Activated CD8-positive, alpha-beta memory T cell treated with anti-CD3 and anti-CD28 coated beads, Interleukin-2, amount 50 U/mL, for 48 hours (primary cell): ENCODE measurements at regions not wholly inside any gene's neighbourhood (a gene's known extent, or its start where the extent isn't known, plus 50 kb on each side); places are given as distances from the start of the nearest gene placed in this dataset.

ENCODE experiments used
- DNase-seq: peaks from one replicate; pipeline ENCODE4 v3.0.0-alpha.2; 2020

DNA sequence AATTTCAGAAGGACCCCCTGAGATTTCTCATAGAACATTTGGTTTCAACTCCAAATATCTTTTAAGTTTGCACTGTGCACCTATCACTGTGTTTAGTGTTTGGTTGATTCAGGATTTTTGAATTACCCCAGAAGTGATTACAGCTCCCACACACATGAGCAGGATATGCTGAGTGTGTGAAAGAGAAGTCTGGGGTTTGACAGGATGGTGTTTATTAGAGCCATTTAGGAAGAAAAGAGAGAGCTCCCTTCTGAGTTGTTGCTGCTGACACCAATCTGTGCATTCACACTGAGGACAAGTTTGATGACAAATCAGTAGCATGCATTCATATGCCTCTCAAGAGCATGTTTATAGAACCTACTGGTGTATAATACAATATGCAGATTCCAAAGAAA lies 118.1 kb downstream of the RPL22L1 start:
- DNase-seq, result no peak

DNA sequence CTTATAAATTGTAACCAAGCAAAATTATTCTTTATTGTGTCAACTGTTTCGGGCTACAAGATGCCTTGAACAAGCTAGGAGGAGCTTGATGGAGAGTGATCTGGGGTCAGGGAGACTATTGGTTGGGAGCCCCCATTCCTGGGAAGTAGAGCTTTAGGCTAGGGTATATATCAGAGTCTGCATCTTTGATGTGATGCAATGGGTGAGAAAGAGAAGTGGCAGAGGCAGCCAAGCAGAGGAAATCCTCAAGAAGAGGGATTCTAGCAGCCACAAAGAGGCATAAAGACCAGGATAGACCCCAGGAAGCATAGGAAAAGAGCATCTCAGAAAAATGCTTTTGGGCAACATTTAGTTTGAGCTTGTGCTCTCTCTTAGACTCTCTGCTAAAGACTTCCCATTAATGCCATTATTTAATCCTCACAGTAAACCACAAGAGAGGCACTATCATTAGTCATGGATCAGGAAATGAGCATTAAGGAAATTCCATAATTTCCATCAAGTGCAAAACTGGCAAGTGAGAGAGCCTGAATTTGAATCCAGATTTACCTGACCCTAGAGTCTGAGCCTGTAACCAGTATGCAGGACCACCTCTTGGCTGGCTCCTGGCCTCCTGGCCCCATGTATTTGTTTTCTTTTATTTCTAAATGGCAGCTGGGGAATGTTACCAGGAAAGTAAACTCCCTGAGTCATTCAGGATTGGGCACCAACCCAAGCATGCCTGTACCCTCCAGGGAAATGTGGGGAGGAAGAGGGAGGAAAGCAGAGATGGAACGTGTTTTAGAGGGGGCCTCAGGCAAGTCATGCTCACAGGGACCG lies 118.7 kb downstream of the RPL22L1 start:
- no peak for DNase-seq

DNA sequence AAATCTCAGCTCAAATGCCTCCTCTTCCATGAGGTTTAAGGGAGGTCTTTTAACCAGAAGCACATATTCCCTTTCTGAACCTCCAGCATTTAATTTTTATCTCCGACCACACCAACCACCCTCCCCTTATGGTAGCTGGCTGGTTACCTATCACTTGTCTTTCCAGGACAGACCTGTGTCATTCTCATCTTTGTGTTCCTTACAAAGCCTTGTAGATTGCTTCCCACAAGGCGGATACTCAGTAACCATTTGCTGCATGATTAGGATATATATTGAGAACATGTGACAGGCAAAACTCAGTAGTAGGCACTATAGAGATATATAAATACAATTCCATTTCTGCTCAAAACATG lies 119.5 kb downstream of the RPL22L1 start:
- DNase-seq, result no peak

DNA sequence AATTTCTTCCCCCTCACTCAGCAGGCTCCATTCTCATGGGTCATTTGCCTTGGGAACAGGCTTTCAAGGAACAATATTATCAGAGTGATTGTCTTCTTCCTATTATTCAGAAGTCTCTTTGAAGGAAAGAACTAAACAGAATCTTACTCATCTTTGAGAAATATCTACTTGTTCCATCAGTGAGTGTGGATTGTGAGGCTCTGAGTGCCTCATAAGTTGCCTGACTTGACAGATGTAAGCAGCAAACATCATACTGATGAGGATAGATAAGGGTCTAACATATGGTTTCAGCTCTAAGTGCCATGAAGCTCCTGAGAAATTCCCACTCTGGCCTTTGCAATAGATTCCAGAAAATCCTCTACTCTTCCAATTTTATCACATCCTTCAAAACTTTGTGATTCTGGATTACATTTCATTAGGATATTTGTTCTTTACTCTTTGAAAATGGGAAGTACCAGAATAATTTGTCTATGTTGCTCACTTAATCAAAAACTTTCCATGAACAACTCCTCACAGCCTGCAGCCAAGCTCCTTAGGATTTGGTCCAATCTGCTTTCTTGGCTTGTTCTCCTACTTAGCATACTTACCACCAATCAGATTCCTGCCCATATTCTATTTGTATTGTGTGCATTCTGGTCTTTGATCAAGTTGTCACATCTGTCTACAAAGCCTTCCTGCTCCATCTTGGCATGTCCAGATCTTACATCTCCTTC lies 120.1 kb downstream of the RPL22L1 start:
- no peak for DNase-seq

DNA sequence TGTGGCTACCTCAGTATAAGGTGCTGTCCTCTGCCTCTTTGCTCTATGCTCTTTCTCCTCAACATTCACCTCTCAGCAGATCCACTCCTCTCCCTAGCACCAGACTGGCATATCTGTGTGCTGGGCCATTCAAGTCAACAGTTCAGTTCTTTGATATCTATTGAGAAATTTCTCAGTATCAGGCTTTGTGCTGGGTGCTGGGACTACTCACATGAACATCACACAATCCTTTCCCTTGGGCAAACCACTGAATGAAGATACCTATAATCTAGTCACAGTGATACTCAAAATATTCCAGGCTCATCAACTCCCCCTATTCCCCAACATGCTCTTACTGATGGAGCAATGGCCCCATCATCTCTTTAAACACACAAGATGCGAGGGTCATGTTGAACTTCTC lies 120.8 kb downstream of the RPL22L1 start:
- no peak for DNase-seq

DNA sequence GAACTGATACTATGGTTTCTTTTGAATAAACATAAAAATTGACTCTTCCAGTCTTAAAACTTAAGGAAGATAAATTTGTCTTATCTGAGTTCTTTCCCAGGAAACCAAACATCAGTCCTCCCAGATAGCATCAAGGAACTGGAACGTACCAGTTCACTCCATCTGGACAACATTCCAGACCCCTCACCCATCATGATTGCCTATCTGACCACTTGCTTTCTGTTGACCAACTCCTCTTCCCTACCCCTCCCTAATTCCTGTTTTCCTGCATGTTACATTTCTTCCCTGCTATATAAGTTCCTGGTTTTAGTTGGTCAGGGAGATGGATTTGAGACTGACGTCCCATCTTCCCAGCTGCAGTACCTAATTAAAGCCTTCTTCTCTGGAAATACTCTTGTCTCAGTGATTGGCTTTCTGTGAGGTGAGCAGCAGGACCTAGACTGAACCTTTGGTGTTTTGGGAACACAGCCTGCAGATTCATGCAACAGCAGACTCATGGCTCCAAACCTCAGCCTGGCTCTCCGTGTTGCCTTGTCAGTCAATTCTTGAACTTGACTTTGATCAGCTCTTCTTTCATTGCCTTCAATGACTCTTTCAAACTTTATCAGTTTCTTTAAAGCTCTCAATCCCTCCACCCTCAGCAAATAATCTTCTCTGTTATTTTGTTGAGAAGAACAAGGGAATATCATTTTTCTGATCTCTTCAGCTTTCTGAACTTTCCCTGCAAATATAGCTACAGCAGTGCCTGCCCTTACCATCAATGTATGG lies 123.6 kb downstream of the RPL22L1 start:
- DNase-seq, result no peak

DNA sequence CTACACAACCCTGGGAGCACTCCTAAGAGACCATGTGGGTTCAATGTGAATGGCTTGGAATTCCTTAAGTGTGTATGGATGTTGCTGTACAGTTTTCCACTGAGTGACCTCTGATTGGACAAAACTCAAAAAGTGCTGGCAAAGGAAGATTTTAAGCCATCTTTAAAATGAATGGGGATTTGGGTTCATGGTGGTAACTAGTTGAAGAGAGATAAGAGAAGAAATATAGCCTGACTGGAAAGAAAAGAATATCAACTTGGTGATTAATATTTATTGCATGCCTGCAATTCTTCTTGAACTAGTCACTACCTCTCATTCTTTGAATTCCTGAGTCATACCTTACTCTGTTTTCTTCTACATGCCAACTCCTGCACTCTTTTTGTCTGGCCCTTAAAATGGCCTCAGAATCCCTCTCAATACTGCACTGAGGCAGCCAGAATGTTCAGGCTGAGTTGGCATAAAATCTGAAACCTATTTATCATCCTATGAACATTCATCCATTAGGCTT lies 124.7 kb downstream of the RPL22L1 start:
- DNase-seq, result no peak

DNA sequence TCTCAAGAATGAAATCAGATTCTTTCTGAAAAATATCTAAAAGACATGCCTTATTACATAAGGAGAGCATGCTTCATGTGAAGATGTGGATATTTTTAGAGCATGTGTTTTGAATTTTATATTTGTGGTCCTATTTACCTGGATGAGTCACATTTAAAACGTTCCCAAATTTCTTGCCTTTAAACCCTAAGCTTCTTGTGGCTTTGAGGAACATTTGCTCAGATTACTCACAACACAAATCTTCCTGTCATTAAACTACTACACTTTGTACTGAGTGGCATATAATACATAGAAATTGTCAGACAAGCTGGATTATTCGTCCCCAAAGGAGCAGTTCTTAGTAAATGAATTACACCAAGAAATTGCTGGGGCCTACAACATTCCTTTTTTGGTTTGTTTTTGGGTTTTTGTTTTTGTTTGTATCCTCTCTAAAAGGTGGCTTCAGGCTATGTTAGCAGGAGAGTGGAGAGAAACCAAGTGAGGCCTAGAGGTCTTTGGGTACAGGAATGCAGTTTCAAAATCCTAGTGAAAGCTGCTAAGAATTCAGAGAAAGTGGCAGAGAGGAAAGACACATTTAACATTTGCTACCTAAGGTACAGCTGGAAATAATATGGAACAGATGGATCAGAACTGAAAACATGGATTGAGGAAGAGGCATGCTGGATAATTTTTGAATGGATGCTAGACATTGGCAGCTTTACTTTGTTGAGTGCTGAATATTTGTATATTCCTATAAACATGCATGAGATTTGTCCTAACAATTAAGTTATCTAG lies 128.1 kb downstream of the RPL22L1 start:
- no peak for DNase-seq

DNA sequence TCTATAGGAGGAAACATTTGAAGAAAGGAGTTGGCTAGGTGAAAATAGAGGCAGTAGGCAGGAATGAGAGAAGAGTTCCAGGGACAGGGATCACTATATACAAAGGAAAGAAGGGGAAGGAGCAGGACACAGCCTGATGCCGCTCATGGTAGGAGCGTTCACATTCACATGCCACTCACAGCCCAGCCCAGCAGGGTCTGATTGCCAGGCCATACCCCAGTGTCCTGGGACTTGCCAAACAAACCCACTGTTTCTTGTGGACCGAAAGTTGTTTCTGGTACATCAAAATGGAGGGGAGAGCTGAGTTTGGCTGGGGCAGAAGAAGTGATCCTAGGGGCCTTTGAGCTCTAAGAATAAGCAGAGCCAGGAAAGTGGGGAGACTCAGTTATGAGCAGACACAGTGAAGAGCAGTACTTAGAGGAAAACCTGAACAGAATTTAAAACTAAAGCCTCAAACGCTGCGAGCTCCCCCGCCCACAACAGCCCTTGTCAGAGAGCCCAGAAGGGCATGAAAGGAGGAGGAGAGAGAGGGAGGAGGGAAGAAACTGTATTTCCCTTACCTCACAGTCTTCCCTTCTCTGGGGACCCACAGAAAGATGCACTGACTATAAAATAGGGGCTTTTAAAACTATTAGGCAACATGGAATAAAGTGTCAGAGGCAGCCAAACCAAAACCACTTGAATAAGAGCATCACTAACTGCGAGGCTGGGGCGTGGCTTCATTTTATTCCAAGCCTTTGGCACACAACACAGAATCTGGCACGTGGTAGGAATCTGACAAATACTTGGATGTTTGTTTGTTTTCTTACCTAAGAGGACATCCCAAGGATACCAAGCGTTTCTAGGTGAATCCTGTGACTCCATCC lies 129.0 kb downstream of the RPL22L1 start:
- DNase-seq, result no peak

DNA sequence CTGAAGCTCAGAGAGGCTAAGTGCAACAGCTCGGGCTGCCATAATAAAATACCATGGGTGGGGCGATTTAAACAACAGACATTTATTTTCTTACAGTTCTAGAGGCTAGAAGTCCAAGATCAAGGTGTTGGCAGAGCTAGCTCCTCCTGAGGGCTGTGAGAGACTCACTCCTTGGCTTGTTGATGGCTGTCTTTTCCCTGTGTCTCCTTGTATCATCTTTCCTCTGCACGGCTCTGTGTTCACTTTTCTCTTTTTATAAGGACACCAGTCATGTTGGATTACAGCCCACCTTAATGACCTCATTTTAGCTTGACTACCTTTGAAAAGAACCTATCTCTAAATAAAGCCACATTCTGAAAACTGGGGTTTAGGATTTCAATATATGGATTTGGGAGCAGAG lies 129.7 kb downstream of the RPL22L1 start:
- no peak for DNase-seq

DNA sequence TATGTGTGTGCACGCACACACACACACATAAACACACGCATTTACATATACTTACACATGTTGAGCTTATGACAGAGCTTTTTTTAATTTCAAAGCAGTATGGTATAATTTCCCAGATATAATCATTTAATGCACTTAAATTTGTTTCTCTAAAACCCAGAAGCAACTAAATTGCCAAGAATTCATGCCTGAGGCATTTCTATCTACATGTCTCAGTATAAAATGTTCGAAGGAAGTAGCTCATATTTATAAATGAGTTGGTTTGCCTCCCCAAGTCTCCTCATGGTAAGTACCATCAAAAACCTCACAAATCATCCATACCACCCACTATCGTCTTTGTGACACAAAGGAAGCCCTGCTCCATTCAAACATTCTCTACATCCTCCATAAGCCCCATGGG lies 130.6 kb downstream of the RPL22L1 start:
- no peak for DNase-seq

DNA sequence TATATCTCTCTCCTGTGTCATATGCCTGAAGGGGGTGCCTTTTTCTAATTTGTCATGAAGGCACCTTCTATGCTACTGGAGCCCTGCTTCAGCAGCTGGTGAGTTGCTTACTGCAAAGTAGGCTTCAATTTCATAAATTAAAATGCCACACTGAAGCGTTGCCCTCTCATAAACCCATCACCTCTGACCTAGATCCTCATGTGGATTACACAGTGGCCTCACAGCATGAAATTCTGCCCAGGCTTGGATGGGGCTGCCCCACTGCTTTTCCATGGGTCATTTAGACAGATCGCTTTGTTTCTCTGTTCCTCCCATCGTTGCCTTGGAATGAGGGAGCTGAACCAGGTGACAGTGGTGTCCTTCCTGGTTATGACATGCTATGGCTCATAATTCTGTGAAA lies 131.2 kb downstream of the RPL22L1 start:
- DNase-seq, result no peak

DNA sequence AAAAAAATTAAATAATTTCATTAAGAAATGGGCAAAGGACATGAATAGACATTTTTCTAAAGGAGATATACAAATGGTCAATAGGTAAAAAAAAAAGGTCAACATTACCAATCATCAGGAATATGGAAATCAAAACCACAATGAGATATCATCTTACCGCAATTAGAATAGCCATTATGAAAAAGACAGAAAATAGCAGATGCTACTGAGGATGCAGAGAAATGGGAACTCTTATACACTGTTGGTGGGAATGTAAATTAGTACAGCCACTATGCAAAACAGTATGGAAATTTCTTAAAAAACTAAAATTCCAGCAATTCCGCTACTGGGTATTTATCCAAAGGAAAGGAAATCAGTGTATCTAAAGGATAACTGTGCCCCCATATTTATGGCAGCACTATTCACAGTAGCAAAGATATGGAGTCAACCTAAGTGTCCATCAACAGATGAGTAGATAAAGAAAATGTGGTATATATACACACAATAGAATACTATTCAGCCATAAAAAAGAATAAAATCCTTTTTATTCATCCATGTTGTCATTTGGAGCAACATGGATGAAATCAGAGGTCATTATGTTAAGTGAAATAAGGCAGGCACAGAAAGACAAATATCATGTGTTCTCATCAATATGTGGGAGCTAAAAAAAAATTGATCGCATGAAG lies 132.4 kb downstream of the RPL22L1 start:
- no peak for DNase-seq

DNA sequence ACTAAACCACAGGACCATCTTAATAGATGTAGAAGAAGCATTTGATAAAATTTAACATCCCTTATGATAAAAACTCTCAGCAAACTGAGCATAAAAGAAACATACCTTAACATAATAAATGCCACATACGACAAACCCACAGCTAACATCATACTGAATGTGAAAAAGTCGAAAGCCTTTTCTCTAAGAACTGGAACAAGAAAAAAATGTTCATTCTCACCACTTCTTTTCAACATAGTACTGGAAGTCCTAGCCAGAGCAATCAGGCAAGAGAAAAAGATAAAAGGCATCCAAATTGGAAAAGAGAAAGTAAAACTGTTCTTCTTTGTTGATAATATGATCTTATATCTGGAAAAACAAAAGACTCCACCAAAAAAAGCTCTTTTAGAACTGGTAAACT lies 134.2 kb downstream of the RPL22L1 start:
- DNase-seq, result no peak

DNA sequence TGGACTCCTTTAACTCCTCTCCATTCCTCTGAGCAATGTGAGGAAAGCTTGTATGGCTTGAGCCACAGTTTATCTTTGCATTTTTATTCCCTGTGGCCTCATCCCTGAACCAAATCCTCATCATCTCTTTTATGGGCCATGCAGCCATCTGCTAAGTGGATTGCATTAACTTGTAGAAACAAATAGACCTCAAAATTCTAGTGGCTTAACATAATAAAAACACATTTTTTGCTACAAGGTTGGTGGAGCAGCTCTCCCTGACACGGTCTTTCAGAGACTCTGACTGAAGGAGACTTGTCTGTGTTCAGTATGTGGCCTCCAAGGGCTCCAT lies 135.3 kb downstream of the RPL22L1 start:
- no peak for DNase-seq

DNA sequence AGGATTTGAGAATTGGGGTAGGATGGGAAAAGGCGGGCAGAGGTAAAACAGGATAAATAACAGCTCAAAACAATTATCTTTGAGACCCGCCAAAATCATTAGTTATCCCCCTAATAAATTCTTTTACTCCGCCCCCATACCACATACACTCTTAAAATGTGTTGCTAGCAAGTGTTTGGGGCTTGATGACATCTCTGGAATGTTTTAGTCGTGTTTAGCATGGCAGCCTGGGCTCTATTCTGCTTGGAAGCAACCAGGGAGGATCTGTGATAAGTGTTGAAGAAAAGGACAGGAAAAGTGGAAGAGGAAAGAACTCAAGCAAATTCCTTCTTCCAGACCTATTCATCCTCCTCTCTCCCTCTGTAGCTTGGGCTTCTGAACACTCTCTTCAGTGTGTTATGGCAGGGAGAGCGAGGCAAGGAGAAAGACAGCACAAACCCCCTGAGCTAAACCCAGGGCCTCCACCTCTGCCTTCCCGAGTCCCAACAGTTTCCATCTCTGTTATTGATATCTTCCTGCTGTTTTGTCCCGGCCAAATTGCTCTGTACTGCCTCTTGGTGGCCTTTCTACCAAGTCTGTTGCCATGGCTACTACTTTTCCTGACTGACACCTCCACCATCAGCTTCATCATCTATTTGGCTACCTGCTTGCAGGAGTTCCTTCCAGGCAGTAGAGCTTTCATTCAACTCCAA lies 135.8 kb downstream of the RPL22L1 start:
- no peak for DNase-seq

DNA sequence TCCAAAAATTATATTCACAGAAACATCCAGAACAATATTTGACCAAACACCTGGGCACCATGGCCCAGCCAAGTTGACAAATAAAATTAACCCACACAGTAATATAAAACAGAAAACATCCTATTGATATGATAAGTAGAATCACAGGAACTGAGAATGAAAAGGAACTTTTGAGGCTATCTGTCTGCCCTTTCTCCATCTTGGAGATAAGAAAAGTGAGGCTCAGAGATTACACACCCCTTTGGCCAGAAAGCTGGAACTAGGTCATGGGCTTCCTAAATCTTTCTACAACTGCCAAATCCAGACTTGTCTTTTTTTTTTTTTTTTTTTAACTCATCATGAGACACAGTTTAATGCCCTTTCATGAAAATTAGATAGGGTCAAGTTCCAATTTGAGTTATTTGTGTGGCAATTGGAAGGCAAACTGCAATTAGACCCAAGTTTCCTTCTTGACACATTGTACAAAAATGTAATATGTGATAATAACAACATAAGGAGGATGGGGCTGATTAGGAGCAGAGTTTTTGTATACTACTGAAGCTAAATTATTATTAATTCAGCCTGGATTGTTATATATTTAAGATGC lies 137.2 kb downstream of the RPL22L1 start:
- DNase-seq, result no peak

DNA sequence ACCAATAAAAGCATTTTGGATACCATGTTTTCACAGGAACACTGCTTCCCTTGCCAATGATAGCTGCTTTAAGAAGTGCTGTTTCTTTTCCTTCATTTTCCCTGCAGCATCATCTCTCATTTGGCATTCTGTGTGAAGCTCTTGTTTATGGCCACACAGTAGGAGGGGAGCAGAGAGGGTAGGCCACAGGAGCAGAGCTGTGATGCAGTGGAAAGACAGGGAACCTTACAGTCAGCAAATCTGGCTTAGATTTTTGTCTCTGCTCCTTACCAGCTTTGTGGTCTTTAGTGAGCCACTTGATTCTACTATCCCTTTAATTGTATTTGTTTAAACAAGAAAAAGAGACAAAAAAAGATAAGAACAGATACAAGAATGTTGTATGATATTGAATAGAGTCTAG lies 138.7 kb downstream of the RPL22L1 start:
- DNase-seq, result no peak

DNA sequence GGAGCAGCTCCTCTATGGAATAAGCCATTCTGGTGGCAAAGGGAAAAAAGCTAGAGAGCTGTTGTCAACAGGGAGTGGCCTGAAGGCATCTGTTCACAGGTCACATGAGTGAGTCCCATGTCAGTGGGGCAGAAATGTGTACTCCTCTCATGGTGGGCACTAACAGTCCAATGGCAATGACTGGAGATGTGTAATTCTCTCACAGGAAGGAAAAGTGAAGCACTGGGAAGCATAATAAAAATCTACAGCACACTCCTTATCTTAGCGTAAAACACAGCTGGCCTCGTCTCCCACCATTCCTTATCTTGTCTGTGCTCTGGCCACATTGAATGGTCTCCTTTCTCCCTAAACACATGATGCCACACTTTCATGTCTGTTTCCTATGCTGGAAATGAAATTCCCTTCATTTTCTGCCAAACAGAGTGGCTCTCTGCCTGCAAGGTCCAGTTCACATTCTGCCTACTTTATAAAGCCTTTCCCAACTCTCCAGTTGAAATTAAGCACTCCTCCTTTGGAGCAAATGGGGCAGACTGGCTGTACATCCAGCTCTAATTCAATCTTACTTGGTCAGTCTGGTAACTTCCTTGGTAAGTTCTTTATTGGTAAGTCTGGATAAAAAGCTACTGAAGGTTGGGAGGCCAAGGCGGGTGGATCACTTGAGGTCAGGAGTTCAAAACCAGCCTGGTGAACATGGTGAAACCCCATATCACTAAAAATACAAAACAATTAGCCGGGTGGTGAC lies 139.8 kb downstream of the RPL22L1 start:
- DNase-seq, result no peak

DNA sequence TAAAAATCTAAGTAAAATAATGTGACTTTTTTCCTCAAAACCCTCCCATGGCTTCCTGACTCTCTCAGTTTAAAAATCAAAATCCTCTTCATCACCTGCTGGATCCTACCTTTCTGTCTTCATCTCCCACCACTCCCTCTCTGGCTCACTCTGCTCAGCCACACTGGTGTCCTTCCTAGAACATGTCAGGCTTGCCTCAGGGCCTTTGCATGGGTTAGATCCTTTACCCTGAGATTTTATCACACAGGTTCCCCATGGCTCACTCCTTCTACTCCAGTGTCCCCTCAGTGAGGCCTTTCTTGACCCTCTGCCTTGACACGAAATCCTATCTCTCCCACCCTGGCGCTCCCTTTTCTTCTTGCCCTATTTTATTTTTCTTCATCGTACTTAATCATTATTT lies 141.8 kb downstream of the RPL22L1 start:
- no peak for DNase-seq
